Upper lobe of left lung (tissue), 4 donors: ENCODE measurements at regions not wholly inside any gene's neighbourhood (a gene's known extent, or its start where the extent isn't known, plus 50 kb on each side); places are given as distances from the start of the nearest gene placed in this dataset.

Source experiments
- POLR2A ChIP-seq, 4 donors: fragments of 450-650 bp; IDR thresholded peaks; one replicate each; pipeline ENCODE4 v1.5.1; 2016 to 2017; ENCODE audit warnings: antibody characterized with exemption in 4 of 4, mild to moderate bottlenecking in 2 of 4
- POLR2AphosphoS5 ChIP-seq, 2 donors: sonication (generic); formaldehyde crosslinking; IDR thresholded peaks; one replicate each; pipeline ENCODE4 v1.5.1; 2017; ENCODE audit warnings: antibody characterized with exemption in 2 of 2

- no peak for TF ChIP-seq POLR2AphosphoS5 (IDR thresholded peaks at IDR 0.05)
- TF ChIP-seq POLR2A (IDR thresholded peaks at IDR 0.05): no peak
These were observed 1071.2 kb upstream of the SLC10A2 start for GRCh38 chr13:104137416-104137815.
